ENCODE measurements at regions not wholly inside any gene's neighbourhood (a gene's known extent, or its start where the extent isn't known, plus 50 kb on each side); places are given as distances from the start of the nearest gene placed in this dataset.

DNA sequence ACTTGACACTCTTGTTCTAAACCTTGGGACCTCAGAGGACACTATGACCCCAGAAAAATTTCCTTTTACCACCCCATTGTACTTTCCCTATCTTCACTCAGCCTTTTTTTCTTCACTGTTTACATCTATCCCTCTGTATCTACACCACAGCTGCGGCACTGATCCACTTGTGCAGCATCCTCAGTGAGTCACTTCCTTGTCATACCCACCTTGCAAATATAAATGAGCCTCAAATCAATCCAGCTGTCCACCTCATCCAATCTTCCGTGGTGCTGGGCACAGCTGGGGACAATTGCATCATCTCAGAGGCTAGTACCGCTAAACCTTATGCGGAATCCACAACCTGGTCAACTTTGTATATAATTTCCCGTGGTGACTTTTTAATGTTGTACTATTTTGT is 710.5 kb downstream of the QKI start:
- no peak for DNase-seq (ENCODE audit: low read depth in 1 of 2, low spot score in 1 of 2)

DNA sequence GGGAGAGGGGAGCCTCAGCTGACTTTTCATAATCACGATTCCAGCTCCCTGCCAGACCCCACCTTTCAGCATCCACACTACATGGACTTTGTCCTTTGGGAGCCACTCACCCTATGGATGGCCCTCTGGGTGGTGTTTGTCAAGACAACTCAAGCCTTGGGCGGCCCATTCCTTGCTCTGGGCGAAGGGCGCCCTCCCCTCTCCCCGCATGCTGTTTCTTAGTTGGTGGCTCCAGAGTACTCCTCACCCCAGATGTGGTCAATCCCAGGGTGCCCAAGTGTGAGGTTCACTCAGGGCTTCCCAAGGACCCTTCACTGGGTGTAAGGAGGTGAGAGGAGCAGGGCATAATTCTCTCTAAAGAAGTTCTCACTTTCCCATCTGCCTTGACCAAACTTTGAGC is 710.0 kb downstream of the QKI start:
- no peak for DNase-seq (ENCODE audit: low read depth in 1 of 2, low spot score in 1 of 2)

DNA sequence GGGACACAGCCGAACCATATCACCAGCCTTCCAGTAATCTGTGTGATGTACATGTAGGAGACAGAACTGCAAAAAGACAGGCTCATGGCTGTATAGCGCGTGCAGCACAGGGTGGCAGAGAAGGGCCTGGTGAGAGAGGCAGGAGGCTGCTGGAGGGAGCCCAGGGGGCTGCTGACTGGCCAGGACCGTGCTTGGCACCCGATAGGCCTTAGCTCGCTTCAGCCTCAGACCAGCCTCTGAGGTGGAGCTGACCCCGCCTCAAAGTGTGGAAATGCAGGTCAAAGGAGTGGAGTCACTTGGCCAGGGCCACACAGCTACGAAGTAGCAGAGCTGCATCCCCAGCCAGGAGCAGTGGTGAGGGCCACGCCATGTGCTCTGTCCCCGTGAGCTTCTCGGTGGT is 707.6 kb downstream of the QKI start:
- no peak for DNase-seq (ENCODE audit: low read depth in 1 of 2, low spot score in 1 of 2)

DNA sequence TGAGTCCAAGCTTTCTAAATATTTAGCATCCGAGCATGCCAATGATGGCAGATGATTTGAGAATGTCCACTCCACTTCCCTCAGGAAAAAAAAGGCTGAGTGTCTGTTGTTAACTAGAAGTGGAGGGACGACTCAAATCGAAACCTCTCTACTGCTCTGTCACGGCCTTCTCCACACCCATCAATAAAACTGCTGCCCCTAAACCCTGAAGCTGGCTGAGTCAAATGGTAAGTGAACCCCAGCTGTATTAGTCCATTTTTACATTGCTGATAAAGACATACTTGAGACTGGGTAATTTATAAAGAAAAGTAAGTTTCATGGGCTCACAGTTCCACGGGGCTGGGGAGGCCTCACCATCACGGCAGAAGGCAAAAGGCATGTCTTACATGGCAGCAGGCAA is 707.0 kb downstream of the QKI start:
- DNase-seq (ENCODE audit: low read depth in 1 of 2, low spot score in 1 of 2), result no peak

DNA sequence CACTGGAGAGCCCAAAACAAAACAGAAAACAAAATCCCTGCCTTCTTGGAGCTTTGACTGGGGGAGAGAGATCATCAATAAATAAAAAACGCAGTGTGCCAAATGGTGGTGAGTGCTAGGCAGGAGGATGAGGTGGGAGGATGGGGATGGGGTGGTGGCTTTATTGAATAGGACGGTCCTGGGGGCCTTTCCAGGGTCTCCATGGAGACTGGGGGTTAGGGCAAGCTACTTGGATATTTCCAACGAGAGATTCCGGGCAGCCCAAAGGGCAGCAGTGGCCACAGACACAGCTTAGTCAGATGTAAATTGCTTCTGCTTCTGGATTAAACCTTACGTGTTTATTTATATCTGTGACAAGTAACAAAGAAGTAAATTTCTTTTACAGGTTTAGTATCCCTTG is 700.1 kb downstream of the QKI start:
- DNase-seq (ENCODE audit: low read depth in 1 of 2, low spot score in 1 of 2), result no peak

DNA sequence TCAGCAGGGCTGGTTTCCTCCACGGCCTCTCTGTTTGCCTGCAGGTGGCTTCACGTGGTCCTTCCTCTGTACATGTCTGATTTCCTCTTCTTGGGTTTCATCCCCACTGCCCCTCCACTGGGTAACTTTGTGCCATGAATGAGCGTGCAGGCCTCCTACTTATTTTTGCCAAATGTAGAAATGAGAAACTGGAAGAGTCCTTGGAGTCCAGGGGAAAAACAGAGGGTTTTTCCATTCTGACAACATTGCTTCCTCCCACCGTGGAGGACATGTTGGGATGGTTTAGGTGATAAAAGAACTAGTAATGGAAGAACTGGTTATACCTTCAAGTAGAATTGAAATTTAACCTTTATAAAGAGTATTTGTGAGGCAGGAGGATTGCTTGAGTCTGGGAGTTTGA is 699.5 kb downstream of the QKI start:
- DNase-seq (ENCODE audit: low read depth in 1 of 2, low spot score in 1 of 2), result no peak

DNA sequence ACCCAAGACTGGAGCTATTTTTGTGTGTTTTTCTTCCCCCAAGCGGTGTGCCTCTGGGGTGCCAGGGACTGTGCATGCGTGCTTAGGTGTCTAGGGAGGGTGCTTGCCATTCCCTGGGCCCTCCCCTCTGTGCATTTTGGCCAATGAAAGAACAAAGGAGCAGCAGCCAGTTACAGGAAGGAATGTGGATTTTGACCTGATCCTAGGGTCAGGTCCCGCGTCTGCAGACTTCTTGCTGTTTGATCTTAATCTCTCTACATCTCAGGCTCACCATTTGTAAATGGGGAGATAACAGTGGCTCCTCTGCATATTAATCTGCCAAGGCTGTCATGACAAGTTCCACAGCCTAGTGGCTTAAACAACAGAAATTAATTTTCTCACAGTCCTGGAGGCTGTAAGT is 699.1 kb downstream of the QKI start:
- DNase-seq (ENCODE audit: low read depth in 1 of 2, low spot score in 1 of 2), result no peak

DNA sequence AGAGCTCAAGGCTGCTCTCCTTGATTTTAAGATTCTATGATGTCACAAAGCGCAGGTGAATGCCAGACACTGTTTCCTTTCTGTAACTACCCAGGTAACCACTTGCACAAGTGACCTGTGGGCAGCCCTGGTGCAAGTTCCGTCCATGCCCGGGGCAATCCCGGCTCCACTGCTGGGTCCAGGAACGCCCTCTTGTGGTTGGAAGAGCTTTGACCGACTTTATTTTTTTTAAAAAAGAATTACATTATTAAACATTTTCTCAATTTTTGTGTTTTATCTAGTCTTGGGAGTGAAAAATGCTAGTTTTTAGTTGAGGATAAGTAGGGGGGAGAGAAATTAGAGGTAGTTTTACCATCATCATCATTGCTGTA is 695.2 kb downstream of the QKI start:
- DNase-seq (ENCODE audit: low read depth in 1 of 2, low spot score in 1 of 2), result no peak

DNA sequence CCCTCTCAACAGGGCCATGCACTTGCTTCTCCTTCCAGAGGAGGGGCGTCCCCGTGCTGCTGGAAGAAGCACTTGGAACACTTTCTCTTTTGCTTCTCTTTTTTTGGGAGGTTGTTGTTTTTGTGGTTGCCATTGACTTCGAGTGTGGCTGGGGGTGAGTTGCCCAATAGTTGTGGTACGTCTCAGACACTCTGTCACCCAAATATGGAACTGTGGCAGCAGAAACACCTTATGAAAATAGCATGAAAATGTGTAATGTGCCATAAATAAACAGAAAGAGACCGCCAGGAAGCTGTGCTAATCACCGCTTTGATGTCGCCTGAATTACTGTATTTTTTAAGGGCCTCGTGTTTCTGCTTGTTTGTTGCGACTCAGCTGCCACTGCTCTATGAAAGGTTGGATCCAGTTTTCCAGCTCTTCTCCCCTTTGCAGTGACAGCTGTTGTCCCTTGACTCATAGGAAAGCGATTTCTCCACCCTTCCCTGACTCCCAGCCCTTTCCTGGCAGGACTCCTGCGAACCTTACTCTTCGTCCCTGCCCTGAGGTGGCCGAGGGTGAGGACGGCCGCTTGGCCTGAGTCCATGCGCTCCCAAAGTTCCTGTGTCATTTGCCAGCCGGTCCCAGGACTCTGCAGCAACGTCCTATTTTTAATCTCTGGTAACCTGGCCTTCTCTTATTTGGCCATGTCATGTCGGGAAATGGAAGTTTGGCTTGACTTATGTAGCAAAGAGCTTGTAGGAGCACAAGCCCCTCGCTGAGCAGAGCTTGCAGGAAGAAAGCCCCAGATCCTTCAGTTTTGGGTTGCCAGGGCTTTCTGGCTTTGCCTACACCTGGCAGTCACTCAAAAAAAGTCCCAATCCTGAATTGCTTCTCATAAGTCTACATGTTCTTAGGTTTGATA is 694.6 kb downstream of the QKI start:
- DNase-seq (ENCODE audit: low read depth in 1 of 2, low spot score in 1 of 2), result no peak

DNA sequence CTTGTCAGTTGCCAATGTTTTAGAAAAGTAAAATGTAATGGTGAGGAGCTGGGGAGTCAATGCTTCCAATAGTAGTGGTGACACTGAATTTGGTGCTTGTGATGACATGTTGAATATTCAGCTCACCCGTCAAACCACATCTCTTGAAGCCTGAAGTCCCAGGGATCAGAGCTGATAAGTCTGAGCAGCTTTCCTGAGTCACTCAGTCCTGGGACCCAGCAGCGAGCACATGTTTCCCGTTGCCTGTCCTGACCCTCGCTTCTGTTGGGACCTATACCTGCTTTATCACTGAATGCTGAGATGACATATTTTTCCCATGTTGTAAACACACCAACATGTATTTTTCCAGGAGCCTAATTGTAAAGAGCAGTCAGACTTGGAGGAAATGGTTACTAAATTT is 693.6 kb downstream of the QKI start:
- no peak for DNase-seq (ENCODE audit: low read depth in 1 of 2, low spot score in 1 of 2)

DNA sequence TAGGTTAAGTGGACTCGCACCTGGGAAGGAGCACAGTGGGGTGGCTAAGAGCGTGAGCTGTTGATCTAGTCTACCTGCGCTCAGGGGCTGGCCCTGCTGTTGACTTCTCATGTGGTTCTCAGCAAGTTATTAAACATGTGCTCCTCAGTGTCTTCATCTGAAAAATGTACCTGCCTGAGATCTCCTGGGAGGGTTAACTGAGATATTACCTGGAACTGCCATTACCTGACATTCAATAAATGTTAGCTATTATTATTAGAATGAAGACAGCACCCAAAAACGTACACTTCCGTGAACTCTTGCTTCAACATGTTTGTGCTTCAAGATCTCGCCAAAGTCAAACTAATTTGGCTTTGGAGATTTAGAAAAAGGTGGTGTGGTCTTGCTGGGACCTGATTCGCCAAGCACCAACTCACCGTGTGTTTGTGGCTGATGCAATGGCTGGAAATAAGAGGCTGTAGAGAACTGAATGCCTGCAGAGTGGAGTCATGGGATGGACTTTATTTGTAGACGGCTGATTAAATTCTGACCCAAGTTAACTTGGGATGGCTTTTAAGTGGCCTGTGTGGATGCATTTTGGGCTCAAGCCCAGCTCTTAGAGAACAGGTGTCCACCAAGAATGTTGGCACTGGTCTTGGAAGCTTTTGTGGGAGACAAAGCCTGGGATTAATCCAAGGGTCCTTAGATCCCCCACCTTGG is 692.9 kb downstream of the QKI start:
- no peak for DNase-seq (ENCODE audit: low read depth in 1 of 2, low spot score in 1 of 2)

DNA sequence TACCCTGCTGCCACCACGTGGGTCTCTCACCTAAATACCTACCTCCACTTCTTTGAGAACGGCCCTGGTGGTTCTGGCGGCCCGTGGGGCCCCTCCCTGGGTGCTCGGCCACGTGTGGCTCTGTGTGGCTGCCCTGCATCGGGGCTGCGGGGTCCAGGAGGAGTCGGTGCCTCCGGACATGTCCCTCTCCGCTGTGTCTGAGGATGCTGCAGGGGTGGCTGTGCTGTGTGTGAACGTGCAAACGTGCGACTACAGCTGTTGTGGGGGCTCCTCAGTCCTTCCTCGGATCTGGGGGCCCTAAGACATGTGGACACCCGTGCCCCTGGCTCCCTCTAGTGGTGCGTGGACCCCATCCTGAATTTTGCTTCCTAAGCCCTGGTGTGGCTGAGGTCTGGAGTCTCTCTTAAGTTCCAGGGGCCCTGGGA is 691.8 kb downstream of the QKI start:
- DNase-seq (ENCODE audit: low read depth in 1 of 2, low spot score in 1 of 2), result no peak

DNA sequence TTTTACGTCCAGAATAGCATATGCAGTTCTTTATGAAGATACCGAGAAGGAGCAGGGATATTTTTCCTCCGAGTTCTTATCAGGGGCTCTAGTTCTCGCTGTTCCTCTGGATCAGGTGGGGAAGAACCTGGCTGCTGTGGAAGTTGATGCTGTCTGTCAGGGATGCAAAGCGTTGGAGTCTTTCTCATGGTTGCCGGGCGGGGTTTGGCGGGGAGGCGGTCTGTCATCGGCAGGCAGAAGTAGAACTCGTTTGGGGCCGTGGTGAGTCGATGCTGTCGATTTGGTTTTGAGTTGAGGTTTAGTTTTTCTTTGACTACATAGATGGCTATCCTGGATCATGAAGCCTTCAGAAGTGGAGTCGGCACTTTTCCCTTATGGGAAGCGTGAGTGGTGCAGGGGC is 691.2 kb downstream of the QKI start:
- no peak for DNase-seq (ENCODE audit: low read depth in 1 of 2, low spot score in 1 of 2)

DNA sequence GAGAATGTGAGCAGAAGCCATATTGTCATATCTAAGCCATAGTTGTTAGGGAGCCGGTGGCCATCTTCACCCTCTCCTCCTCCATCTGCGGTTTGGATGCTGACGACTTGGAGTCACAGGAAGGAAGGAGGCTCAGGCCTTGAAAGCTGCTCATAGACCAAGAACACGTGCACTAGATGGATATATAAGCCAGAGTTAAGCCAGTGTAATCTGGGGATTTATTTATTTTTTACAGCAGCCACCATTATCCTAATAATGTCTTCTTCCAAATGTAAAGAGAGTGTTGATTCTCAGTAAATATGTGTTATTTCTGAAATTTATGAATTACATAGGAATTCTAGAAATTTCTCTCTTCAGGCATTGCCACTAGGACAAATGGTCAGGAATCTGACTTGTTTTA is 689.9 kb downstream of the QKI start:
- DNase-seq (ENCODE audit: low read depth in 1 of 2, low spot score in 1 of 2), result no peak

DNA sequence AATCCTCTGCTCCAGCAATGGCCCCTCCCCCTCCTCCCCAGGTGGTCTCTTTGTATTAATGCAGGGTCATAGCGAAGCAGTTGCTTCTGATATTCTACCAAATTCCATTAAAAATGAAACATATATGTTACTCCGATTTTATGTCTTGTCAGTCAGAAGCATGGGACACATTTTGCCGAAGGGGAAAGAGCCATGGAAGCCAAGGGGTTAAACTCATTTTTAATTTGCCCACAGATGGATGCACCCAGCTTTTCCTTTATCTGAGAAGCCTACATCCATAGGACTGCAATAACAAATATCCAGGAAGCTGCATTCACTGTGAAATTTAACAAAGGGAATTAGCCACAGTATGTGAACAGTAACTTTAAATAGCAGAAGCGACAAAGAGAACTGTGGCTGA is 688.2 kb downstream of the QKI start:
- no peak for DNase-seq (ENCODE audit: low read depth in 1 of 2, low spot score in 1 of 2)

DNA sequence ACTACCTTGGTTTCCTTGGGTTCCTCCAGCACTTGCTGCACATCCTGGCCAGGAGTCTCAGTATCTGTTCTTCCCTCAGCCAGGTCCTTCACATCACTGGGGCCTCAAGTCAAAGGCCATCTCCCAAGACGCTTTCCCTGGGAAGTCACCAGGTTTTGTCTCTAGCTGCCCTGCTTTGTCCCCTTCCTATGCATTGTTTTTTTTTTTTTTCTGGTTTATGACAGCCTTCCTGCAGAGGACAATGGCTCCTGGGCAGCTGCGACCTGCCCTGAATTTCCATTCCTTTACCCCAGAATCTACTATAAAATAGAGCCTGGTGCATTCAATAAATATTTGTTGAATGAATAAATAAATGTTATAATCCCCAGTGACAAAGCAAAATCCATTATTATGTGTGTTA is 687.3 kb downstream of the QKI start:
- no peak for DNase-seq (ENCODE audit: low read depth in 1 of 2, low spot score in 1 of 2)

DNA sequence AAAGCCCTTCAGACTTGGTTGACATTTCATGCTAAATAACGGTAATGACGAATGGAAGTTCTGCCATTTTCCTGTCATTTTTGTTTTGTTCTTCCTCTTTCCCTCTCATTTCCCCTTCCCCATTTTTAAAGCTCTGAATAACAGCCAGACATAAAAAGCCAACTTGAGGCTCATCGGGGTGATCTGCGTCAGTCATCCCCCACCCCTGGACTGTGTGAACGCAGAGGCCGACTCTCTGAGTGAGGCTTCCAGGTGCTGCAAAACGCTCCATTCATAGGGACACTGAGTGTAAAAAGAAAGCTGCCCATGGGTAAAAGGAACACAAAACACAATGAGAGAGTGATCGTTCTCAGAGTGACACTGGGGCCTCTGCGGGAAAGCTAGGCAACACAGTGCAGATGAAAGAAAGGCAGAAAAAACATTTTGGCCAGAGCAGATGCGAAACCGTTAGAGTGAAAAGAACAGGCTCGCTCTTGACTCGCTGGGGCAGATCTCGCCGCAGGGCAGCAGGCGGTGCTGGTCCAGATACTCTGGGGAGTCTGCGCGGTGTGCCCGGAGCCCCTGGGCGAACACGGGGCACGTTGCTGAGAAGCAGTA is 684.8 kb downstream of the QKI start:
- DNase-seq (ENCODE audit: low read depth in 1 of 2, low spot score in 1 of 2), result no peak

DNA sequence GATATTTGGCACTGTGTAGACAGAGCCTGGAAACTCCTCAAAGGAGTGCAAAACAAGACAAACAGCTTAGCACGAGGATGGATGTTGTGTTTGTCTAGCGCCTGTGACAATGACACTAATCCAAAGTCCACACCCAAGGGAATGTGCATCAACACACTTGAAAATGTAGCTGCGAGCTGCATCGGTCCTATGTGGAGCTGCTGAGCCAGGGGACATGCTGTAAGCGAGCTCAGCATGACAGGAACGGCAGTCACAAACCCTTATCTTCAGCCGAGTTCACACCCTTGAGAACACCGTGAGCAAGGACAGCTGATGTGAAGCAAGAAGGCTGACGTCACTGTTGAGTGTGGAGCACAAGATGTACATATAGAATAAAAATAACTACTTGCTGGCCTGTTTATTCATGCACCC is 684.3 kb downstream of the QKI start:
- no peak for DNase-seq (ENCODE audit: low read depth in 1 of 2, low spot score in 1 of 2)

DNA sequence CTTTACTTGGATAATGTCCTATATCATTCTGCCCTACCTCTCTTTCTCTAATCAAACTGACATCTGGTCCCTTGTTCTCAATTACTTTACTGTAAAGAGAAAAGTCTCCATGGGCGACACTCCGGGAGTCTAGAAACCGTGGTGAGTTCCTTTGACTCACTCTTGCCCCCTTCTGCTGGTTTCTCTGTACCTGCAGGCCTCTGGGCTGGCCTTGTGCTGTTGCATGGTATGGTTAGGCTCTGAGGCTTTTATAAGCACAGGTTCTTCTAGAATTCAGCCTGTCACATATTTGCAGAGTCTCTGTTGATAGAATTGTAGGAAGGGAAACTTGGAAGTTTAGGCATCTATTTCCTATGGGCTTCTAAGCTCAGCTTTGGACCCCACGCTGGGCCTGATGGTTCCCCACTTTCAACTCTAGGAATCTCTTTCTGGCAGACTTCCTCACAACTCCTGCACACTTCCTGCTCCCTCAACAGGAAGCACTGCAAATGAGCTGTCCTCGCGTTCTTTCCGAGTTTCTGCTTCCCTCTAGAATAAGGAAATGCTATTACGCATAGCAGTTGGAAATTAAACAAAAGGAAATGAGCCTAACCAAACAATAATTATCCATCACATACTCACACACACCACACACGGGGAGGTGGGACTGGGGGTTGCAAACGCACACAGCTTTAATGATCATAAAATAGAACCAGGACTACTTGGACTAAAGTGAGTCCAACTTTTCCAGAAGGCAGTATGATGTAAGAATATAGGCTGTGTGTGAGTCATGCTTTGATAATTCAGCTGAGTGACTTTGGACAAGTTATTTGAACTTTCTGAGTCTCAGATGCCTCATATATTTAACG is 683.3 kb downstream of the QKI start:
- no peak for DNase-seq (ENCODE audit: low read depth in 1 of 2, low spot score in 1 of 2)

DNA sequence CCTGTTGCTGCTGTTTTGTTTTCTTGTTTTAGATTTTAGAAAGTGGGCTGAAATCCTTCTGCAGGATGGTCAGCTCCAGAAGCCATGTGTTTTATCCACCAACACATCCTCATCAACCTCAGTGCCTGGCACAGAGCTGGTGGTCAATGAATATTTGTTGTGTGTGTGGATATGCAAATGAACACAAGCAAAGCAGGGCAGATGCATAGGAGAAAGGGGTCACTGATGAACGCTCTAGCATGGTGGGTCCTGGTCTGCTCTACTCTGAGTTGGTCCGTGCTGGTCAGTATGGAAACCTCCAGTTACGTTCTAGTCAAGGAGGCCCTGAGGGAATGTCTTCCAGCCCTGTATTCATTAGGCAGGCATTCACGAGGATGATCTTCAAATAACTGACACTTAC is 682.5 kb downstream of the QKI start:
- DNase-seq (ENCODE audit: low read depth in 1 of 2, low spot score in 1 of 2), result no peak

DNA sequence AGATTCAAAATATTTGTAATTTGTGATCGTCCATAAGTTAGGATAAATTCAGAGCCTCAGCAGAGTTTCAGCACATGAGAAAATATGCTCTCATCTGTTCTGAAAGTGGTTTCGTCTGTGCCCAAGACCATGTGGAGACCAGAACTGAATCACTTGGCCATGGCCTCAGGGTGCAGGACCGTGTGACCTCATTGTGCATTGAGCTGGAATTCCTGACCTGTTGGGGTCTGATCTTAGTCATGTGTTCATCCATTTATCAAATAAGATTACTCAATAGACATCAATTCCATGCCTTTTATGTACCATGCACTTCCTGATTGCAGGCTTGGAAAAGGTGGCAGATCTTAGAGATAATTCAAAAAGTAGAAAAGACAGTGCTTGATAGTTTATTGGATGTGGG is 680.5 kb downstream of the QKI start:
- no peak for DNase-seq (ENCODE audit: low read depth in 1 of 2, low spot score in 1 of 2)

DNA sequence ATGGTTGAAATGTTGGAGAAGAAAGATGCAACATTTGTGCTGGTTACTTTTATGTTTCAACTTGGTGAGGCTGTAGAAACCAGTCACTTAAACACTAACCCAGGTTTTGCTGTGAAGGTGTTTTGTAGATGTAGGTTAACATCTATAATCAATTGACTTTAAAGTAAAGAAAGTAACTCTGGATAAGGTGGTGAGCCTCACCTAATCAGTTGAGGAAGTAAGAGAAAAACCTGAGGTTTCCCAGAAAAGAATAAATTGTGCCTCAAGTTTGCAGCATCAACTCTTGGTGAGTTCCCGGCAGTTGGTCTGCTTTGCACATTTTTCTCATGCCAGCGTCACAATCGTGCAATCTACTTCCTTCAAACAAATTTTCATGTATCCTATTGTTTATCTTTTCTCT is 673.4 kb downstream of the QKI start:
- DNase-seq (ENCODE audit: low read depth in 1 of 2, low spot score in 1 of 2), result no peak

All from activated CD4-positive, alpha-beta T cell treated with anti-CD3 and anti-CD28 coated beads, Interleukin-2, amount 50 U/mL, for 24 hours (primary cell).